SU-DHL-6 (cell line): ENCODE measurements at regions not wholly inside any gene's neighbourhood (a gene's known extent, or its start where the extent isn't known, plus 50 kb on each side); places are given as distances from the start of the nearest gene placed in this dataset.
"Not testable (repeated sequence)": the region's sequence is repeated elsewhere in the genome, so short reads cannot be mapped to it uniquely, and the experiment has no call there.

Experiments
- H2AFZ ChIP-seq: fragments of 200-600 bp; sonication (generic); 2 replicates; pipeline ENCODE4 v1.6.1; 2014; ENCODE audit warnings: low read depth, mild to moderate bottlenecking, moderate library complexity, mixed read lengths, antibody characterized with exemption, low read length; ENCODE audit not compliant: severe bottlenecking
- H3F3A ChIP-seq: fragments of 200-600 bp; shearing (Covaris generic); 2 replicates; pipeline ENCODE4 v1.6.0; 2016; ENCODE audit warnings: antibody characterized with exemption, mild to moderate bottlenecking; ENCODE audit not compliant: insufficient read depth
- H3K27ac ChIP-seq: fragments of 200-600 bp; sonication (generic); 2 replicates; pipeline ENCODE4 v1.5.1; 2016; ENCODE audit warnings: low read depth, mild to moderate bottlenecking, low read length, moderate library complexity, mixed read lengths
- H3K27me3 ChIP-seq: fragments of 200-600 bp; sonication (generic), shearing (Covaris generic); 2 replicates; pipeline ENCODE4 v1.6.0; 2014; ENCODE audit warnings: mild to moderate bottlenecking, low read length
- H3K36me3 ChIP-seq: fragments of 200-600 bp; sonication (generic); 2 replicates; pipeline ENCODE4 v1.6.1; 2014; ENCODE audit warnings: mild to moderate bottlenecking, low read length, mixed read lengths
- H3K4me2 ChIP-seq: fragments of 300-600, 200-600 bp; shearing (Covaris generic), sonication (generic); 2 replicates; pipeline ENCODE4 v1.6.0; 2014; ENCODE audit warnings: low read length, low read depth, mild to moderate bottlenecking; ENCODE audit not compliant: poor library complexity, severe bottlenecking
- H3K4me3 ChIP-seq: fragments of 200-600 bp; sonication (generic); 2 replicates; pipeline ENCODE4 v1.5.1; 2014; ENCODE audit warnings: antibody characterized with exemption, low read length, mild to moderate bottlenecking, mixed read lengths; ENCODE audit not compliant: insufficient read depth, poor library complexity, severe bottlenecking
- H3K79me2 ChIP-seq: fragments of 200-600 bp; sonication (generic); 2 replicates; pipeline ENCODE4 v1.6.1; 2014; ENCODE audit warnings: mild to moderate bottlenecking, low read length, moderate library complexity; ENCODE audit not compliant: insufficient read depth
- H3K9ac ChIP-seq: fragments of 200-600 bp; sonication (generic); 2 replicates; pipeline ENCODE4 v1.7.0; 2014; ENCODE audit warnings: mild to moderate bottlenecking, low read length
- H3K9me2 ChIP-seq: fragments of 200-600 bp; sonication (generic); replicated peaks from 2 replicates; pipeline ENCODE4 v1.6.1; 2014; ENCODE audit warnings: low read length; ENCODE audit not compliant: insufficient read depth
- H3K9me3 ChIP-seq: fragments of 200-600 bp; sonication (generic); 2 replicates; pipeline ENCODE4 v1.6.1; 2014; ENCODE audit warnings: low read length, mixed read lengths; ENCODE audit not compliant: insufficient read depth
- H4K20me1 ChIP-seq: fragments of 200-600 bp; sonication (generic); 2 replicates; pipeline ENCODE4 v1.6.1; 2014; ENCODE audit warnings: low read depth, mild to moderate bottlenecking, antibody characterized with exemption, low read length, moderate library complexity, mixed read lengths
- CTCF ChIP-seq: fragments of 200-600 bp; sonication (generic); IDR thresholded peaks from one replicate; pipeline ENCODE4 v1.5.1; 2017; ENCODE audit warnings: antibody characterized with exemption, mild to moderate bottlenecking, low read length, moderate library complexity; ENCODE audit not compliant: insufficient read depth, poor library complexity, severe bottlenecking
- EZH2phosphoT487 ChIP-seq: fragments of 200-600 bp; sonication (generic), shearing (Covaris generic); conservative IDR thresholded peaks from 2 replicates; pipeline ENCODE4 v1.6.1; 2018; ENCODE audit warnings: mild to moderate bottlenecking, antibody characterized with exemption, low read length, moderate library complexity, mixed read lengths

- no peaks in the 10 kb centered on the region for H3K27me3 ChIP-seq
- H3K9me3 ChIP-seq = no peaks in the 10 kb centered on the region
- H3K9me2 ChIP-seq = no peaks in the 10 kb centered on the region
- H2AFZ ChIP-seq = no peak overlapping the region
- H3K27ac ChIP-seq = no peak overlapping the region
- no peaks in the 10 kb centered on the region for H3K79me2 ChIP-seq
- no peak for TF ChIP-seq EZH2phosphoT487
- no peak for TF ChIP-seq CTCF
- no peaks in the 10 kb centered on the region for H4K20me1 ChIP-seq
- H3F3A ChIP-seq = no peaks in the 10 kb centered on the region
- no peak overlapping the region for H3K4me2 ChIP-seq
- H3K4me3 ChIP-seq = no peak overlapping the region
- no peak overlapping the region for H3K9ac ChIP-seq
- no peaks in the 10 kb centered on the region for H3K36me3 ChIP-seq
Observed at GRCh38 chrX:63282828-63283227, 68.3 kb downstream of the SPIN4 start.

GRCh38 chrX:63282077-63282476 lies 69.1 kb downstream of the SPIN4 start:
- no peak for TF ChIP-seq EZH2phosphoT487
- TF ChIP-seq CTCF = no peak
- no peak overlapping the region for H3K27ac ChIP-seq
- H3K79me2 ChIP-seq = no peaks in the 10 kb centered on the region

GRCh38 chrX:63281465-63281864 lies 69.7 kb downstream of the SPIN4 start:
- no peaks in the 10 kb centered on the region for H3K9me3 ChIP-seq
- no peaks in the 10 kb centered on the region for H3K79me2 ChIP-seq
- H3F3A ChIP-seq = no peaks in the 10 kb centered on the region
- no peak overlapping the region for H3K4me3 ChIP-seq
- no peak overlapping the region for H3K9ac ChIP-seq
- H3K27ac ChIP-seq = no peak overlapping the region
- no peaks in the 10 kb centered on the region for H3K36me3 ChIP-seq
- no peak overlapping the region for H2AFZ ChIP-seq
- no peak overlapping the region for H3K4me2 ChIP-seq
- no peaks in the 10 kb centered on the region for H3K27me3 ChIP-seq
- no peak for TF ChIP-seq CTCF
- TF ChIP-seq EZH2phosphoT487 = no peak
- H3K9me2 ChIP-seq = no peaks in the 10 kb centered on the region
- no peaks in the 10 kb centered on the region for H4K20me1 ChIP-seq

More at GRCh38 chrX:63282077-63282476, 69.1 kb downstream of the SPIN4 start:
- no peaks in the 10 kb centered on the region for H4K20me1 ChIP-seq
- no peaks in the 10 kb centered on the region for H3K9me3 ChIP-seq
- H3K4me2 ChIP-seq = no peak overlapping the region
- H3K4me3 ChIP-seq = no peak overlapping the region
- no peaks in the 10 kb centered on the region for H3K27me3 ChIP-seq
- no peaks in the 10 kb centered on the region for H3K9me2 ChIP-seq
- no peak overlapping the region for H3K9ac ChIP-seq
- no peak overlapping the region for H2AFZ ChIP-seq
- no peaks in the 10 kb centered on the region for H3K36me3 ChIP-seq
- H3F3A ChIP-seq = no peaks in the 10 kb centered on the region

GRCh38 chrX:63277394-63277793 lies 73.7 kb downstream of the SPIN4 start:
- H3K4me3 ChIP-seq, H3K4me2 ChIP-seq, H3K9me2 ChIP-seq, H3K36me3 ChIP-seq, H3F3A ChIP-seq, H3K9ac ChIP-seq, H4K20me1 ChIP-seq, H3K9me3 ChIP-seq, H3K27ac ChIP-seq, H2AFZ ChIP-seq, H3K27me3 ChIP-seq, H3K79me2 ChIP-seq: not testable (repeated sequence)
